ENCODE measurements at regions not wholly inside any gene's neighbourhood (a gene's known extent, or its start where the extent isn't known, plus 50 kb on each side); places are given as distances from the start of the nearest gene placed in this dataset.
A peak's percentile ranks its signal among the peaks of the same experiment; 100 is the strongest.

DNA sequence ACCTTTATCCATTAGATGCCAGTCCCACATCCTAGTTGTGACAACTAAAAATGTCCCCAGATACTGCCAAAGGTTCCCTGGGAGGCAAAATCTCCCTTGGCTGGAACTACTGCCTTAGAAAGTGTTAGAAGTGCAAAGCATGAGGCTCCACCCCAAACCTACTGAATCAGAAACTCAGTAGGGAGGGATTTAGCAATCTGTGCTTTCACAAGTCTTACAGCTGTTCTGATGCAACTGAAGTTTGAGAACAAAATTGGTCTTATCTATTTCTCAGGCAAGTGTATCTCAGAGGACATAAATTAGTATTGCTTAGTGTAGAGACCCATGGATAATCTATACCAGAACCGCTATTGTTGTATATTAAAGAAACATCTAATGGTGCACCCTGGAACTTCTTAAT, 70.2 kb downstream of the CLDN1 start:
- DNase-seq = no peak

DNA sequence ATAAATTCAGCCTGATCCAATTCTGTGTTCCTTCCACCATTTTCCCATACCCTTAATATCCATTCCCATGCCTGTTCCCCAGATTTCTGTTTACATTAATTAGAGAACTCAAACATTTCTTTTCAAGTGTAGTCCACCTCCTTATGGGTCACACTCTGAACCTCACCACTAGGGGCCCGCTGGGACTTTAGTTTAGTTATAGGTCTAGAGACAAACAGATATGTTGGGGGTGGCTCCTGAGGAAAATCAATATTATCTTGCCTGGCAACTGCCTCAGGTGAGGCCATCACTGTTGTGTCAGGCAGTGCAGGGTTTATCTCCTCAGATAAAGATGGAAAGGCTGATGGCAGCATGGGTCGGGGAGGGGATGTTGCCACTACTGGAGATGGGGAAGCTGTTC, 72.8 kb downstream of the CLDN1 start:
- no peak for DNase-seq

DNA sequence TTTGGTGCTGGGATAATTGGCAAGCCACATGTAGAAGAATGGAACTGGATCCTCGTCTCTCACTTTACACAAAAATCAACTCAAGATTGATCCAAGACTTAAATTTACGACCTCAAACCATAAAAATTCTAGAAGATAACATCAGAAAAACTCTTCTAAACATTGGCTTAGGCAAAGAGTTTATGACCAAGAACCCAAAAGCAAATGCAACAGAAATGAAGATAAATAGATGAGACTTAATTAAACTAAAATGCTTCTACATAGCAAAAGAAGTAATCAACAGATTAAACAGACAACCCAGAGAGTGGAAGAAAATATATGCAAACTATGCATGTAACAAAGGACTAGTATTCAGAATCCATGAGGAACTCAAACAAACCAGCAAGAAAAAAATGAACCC, 80.1 kb downstream of the CLDN1 start:
- no peak for DNase-seq

- DNase-seq = no peak
Observed at GRCh38 chr3:190239325-190239724, 82.9 kb downstream of the CLDN1 start.

- DNase-seq = no peak
Observed at GRCh38 chr3:190238871-190239270, 83.4 kb downstream of the CLDN1 start.

GRCh38 chr3:190234621-190235020, 87.6 kb downstream of the CLDN1 start:
- DNase-seq = no peak

GRCh38 chr3:190229632-190230424, 92.4 kb downstream of the CLDN1 start:
- no peak for DNase-seq

- no peak for DNase-seq
Observed at GRCh38 chr3:190227064-190227463, 95.2 kb downstream of the CLDN1 start.

DNA sequence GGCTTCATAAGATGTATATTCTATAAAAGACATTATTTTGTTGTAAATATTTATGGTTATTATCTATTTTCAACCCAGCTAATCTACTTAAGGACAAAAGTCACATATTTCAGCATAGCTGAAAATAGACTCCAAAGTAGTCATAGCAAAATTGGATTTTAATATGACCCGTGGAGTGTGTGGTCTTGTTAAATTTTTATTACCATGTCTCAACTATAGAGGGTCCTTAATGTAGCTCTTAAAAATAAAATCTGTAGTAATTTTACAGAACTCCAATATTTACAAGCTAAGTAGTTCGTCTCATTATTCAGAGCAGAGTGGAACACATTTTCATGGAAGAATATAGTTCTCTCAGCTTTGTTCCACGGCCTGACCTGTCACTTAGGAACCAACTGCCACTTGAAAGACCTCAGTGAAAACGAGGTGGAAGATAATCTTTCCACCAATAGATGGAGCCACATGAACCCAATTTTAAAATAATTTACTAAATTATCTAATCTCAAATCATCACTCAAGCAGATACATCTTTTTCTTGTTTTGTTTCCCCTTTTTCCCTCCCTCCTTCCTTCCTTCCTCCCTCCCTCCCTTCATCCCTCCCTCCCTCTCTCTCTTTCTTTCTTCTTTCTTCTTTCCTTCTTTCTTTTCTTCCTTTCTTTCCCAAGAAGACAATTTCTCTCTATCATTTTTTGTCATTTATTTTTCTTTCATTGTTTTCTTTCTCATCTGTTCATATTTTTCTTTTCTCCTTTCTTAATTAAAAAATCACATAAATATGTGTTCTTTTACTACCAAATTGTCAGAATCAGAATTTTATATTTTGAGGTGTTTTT, 97.2 kb downstream of the CLDN1 start:
- DNase-seq = peak; percentile 18

DNA sequence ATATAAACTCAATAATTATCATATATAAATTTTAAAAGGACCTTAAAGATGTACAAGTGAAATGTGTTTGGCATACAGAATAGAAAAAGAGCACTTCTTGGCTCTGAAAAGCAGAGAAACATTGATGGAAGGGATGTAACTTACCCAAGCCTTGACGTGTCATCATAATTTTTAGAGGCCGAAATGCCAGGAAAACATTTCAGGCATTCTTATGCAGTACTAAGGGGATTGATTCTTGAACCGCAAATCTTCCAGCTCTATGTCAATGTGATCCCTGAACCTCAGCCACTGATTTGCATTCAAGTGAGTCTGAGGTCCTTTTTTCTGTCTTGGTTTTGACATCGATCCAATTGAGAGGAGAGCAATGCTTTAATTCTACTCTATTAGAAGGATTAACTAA, 97.8 kb downstream of the CLDN1 start:
- DNase-seq = no peak

GRCh38 chr3:190222916-190223315, 99.3 kb downstream of the CLDN1 start:
- DNase-seq = no peak

- no peak for DNase-seq
Observed at GRCh38 chr3:190222360-190222759, 99.9 kb downstream of the CLDN1 start.

DNA sequence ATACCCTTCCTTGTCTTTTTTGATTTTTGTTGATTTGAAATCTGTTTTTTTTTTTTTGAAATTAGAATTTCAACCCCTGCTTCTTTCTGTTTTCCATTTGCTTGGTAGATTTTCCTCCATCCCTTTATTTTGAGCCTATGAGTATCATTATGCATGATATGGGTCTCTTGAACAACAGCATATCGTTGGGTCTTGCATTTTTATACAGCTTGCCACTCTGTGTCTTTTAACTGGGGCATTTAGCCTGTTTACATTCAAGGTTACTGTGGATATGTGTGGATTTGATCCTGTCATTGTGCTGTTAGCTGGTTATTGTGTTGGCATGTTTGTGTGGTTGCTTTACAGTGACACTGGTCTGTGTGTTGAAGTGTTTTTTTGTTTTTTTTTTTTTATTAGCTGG, 99.7 kb upstream of the P3H2 start:
- DNase-seq = no peak

- no peak for DNase-seq
Observed at GRCh38 chr3:190217081-190217480, 96.4 kb upstream of the P3H2 start.

GRCh38 chr3:190213727-190214126, 93.0 kb upstream of the P3H2 start:
- DNase-seq = no peak

- DNase-seq = no peak
Observed at GRCh38 chr3:190210608-190211007, 89.9 kb upstream of the P3H2 start.

DNA sequence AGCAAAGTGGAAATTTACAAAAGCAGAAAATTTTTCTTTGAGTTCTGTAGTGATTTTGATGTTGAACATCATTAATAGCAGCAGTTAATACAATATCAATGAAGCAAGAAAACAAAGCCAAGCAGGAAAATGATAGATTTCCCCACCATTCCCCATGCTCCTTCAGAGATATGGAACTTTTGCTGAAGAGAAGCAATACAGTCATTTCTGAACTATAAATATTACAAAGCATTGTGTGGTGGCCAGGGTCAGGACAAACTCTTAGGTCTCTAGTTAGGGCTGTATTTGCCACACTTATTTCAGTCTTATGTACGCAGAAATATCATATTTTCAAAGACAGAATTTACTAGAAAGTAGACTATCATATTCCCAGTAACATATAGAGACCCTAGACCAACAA, 88.8 kb upstream of the P3H2 start:
- DNase-seq = no peak

- DNase-seq = no peak
Observed at GRCh38 chr3:190208196-190208595, 87.5 kb upstream of the P3H2 start.

- DNase-seq = no peak
Observed at GRCh38 chr3:190205739-190206138, 85.0 kb upstream of the P3H2 start.

DNA sequence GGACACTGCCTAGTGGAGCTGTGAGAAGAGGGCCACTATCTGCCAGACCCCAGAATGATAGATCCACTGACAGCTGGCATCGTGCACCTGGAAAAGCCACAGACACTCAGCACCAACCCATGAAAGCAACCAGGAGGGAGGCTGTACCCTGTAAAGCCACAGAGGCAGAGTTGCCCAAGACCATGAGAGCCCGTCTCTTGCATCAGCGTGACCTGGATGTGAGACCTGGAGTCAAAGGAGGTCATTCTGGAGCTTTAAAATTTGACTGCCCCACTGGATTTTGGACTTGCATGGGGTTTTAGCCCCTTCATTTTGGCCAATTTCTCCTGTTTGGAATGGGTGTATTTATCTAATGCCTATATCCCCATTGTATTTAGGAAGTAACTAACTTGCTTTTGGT, 83.5 kb upstream of the P3H2 start:
- DNase-seq = no peak

DNA sequence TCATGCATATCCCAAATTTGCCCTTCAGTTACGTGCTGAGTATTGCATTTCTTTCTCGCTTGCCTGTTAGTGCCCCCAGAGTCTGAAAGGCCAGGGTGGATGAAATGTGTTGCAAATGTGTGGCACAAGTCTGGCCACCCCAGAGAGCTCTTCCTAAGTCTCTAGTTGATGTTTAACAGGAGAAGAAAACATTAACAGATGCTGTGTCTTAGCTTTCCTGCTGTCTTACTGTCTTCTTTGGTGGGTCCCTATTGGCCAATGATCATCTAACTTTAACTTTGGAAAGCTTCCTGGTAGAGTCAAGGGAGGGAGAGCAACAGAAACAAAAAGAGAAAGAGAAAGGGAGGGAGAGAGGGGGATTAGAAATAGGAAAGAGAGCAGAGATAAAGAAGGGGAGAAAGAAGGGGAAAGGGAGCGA, 76.7 kb upstream of the P3H2 start:
- DNase-seq = no peak

GRCh38 chr3:190194506-190194905, 73.8 kb upstream of the P3H2 start:
- DNase-seq = no peak

- DNase-seq = no peak
Observed at GRCh38 chr3:190193210-190193609, 72.5 kb upstream of the P3H2 start.

DNA sequence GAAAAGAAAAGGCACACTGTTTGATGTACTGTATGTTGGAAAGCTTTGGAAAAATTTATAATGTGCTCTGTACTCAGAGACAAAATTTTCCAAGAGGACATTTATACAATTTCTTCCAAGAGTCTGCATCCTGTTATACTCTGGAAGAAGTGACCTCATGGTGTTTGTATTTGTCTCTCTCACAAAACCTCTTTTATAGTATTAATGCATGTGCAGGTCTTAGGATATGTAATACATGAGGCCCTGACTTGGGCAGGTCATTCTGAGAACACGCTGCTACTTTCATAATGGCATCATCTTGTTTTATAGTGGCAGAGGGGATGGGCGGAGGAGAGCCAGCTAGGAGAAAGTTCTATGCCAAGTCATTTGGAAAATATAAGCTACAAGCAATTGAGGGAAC, 72.0 kb upstream of the P3H2 start:
- no peak for DNase-seq
